Activated CD4-positive, alpha-beta T cell treated with anti-CD3 and anti-CD28 coated beads, Interleukin-10, Interleukin-2, amounts not matched to agents 100 ng/mL and 50 ng/mL, durations not matched to agents 16 hours and 8 hours (primary cell): ENCODE measurements at regions not wholly inside any gene's neighbourhood (a gene's known extent, or its start where the extent isn't known, plus 50 kb on each side); places are given as distances from the start of the nearest gene placed in this dataset.

Experiments
- DNase-seq: peaks from one replicate; pipeline ENCODE4 v3.0.0-alpha.2; 2020

DNA sequence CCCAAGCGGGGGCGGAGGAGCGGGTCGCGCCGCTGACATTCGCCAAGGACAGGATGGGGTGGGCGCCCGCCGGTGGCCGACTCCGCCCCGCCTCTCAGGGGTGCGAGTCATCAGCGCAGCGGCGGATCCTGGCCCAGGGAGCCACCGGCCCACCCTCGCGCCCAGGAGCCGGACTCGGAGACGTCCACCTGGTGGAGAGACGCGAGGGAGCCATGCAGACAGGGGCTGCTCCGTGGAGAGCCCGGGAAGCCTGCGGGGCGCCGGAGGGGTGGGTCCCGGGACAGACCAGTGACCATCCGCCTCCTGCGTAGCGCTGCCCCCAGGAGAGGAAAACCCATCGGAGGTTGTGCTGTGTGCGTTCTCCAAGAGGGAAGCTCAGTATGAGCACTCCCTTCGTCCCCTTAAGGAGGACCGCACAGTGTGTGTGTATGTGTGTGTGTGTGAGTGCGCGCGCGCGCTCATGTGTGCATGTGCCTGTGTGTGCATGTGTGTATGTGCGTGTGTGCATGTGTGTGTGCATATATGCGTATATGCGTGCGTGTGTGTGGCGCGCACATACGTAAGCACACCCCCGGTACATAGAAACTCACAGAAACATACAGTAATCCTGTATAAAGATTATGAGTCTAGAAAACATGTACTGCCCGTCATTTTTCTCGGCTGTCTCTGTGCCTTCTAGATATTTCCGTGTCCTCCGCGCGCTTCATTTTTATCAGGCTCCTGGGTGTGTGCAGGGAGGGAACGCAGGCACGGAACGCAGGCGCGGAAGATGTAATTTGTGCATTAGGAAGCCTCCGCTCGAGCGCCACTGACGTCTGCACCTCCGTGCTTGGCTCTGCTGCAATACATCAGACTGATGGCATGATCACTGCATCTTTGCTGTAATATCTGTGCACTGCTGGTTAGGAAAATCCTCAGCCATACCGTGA is 158.9 kb downstream of the TBXT start:
- DNase-seq, result no peak

DNA sequence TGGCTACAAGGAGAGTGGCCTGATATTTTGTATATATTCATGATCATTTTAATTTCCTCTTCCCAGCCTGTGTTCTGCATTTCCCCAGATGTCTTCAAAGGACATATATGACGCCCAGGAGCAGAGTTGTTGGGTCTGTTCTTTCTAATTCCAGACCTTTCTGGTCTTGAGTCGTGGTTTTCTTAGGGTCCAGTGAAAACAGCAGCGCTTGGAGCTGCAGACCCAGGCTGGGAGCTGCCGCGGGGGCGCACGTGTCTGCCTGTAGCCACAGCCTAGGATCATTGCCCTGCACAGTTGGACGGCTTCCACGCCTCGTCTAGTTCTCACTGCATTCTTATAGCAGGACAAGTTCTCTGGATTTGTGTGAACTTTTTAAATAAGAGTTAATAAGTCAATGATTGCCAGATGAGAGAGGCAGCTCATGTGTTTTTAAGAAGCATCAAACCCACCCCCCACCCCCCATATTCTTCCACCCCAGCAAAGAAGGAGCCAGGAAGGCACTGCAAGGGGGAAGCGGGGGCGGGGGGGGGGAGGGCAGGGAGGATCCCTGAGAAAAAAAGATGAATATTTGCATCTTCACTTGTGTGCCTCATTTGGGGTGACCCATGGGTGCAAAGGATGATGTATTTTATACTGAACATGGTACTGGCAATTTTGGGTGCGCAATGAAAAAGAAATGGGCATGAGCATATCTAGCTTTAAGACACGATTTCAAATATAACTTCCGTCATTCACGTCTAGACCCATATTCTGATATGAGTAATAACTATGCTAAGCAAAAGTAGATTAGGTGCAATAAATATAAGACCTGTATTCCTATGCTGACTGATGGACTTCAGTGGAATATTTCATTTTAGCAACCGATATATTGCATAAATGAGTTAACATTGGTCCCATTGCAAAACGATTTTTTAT is 160.0 kb downstream of the TBXT start:
- no peak for DNase-seq

- no peak for DNase-seq
Observed at GRCh38 chr6:166006900-166007301, 160.8 kb downstream of the TBXT start.

DNA sequence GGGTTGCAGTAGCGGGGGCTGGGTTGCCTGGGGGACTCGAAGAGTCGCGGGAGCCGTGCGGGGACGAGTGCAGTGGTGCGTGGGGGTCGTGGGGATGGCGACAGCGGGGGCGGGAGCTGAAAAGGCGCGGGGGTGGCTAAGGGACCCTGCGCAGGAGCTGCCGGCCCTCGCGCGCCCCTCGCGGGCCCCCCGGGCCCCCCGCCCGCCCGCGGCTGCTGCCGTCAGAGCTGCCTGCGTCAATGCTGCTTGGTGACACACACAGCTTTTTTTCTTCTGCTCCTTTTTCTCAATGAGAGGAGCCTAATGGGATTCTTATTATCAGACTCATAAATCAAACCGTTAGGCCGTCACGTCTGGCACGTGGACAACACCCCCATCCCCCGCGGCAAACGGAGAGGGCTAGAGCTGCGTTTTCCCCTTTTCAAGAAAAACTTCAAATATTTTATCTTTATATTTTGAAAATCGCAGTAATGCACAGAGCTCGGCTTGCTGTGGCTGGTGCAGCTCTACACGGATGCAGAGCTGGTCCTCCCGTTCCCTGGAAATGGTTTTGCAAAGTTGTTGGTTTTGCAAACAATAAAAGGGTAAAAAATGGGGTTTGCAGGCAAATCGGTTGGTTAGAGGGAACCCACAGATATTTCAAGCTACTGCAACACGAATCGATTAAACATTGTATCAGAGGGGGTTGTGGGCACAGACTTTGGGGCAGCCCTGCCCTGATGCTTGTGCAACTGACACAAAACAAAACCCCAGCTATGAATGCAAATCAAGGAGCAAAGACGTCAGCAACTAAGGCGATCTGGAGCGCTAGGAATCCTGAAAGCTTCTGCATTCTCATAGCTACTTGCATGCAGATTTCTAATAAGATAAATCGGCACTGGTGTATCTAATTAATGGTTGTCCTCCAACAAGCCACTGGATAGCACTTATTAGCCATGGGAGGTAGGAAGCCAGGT is 161.4 kb downstream of the TBXT start:
- no peak for DNase-seq

DNA sequence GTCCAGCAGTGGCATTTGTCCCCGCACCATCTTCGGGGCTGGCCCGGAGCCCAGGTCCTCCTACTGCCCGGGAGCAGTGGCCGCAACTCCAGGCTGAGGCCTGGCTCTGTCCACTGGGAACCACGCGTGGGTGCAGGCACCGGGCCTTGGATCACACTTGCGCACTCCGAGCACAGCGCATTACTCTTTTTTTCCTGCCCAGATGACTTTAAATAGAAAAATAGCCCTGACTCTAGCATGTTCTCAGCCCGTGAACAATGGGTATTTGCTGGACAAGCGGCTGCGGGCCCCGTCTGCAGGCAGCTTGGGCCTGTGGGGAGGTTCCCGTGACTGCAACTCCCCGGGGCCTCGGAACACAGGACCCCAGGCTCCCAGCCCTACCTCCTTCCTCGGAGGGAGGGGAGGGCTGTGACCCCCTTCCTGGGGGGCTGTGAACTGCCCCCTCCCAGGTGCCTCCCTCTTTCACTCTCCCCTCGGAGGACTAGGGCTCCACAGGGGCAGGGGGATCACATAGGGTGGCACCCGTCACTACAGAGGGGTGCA is 162.2 kb downstream of the TBXT start:
- DNase-seq, result no peak

- DNase-seq, result no peak
Observed at GRCh38 chr6:166004876-166005275, 162.8 kb downstream of the TBXT start.

DNA sequence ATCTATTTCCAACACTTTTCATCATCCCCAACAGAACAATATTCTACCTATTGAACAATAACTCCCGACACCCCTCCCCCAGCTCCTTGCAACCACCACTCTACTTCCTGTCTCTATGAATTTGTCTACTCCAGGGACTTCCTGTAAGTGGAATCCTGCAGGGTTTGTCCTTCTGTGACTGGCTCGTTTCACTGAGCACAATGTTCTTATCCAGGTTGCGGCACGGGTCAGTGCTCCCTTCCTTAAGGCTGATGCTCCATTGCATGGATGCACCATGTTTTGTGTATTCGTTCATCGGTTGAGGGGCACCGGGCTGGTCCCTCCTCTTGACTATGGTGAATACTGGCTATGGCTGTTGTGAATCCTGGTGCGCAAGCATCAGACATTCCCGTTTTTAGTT is 163.2 kb downstream of the TBXT start:
- no peak for DNase-seq

- no peak for DNase-seq
Observed at GRCh38 chr6:166003569-166003968, 164.1 kb downstream of the TBXT start.

GRCh38 chr6:166001359-166001758 is 166.3 kb downstream of the TBXT start:
- DNase-seq, result no peak

- no peak for DNase-seq
Observed at GRCh38 chr6:165999279-165999678, 168.4 kb downstream of the TBXT start.

GRCh38 chr6:165998072-165998471 is 169.6 kb downstream of the TBXT start:
- DNase-seq, result no peak

DNA sequence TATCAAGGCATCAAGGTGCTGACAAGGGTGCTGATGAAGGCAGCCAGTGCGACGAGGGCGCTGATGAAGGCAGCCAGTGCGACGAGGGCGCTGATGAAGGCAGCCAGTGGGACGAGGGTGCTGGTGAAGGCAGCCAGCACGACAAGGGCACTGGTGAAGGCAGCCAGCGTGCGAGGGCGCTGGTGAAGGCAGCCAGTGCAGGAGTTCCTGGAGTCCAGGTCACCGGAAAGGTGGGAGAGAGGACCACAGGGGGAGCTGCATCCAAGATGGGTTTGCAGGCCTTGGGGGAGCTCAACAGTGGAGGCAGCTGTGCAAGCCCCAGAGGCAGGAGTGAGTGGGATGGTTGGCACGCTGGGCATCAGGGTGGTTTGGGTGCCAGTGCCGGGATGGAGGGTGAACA is 176.3 kb downstream of the TBXT start:
- no peak for DNase-seq

- DNase-seq, result no peak
Observed at GRCh38 chr6:165990216-165990615, 177.4 kb downstream of the TBXT start.

DNA sequence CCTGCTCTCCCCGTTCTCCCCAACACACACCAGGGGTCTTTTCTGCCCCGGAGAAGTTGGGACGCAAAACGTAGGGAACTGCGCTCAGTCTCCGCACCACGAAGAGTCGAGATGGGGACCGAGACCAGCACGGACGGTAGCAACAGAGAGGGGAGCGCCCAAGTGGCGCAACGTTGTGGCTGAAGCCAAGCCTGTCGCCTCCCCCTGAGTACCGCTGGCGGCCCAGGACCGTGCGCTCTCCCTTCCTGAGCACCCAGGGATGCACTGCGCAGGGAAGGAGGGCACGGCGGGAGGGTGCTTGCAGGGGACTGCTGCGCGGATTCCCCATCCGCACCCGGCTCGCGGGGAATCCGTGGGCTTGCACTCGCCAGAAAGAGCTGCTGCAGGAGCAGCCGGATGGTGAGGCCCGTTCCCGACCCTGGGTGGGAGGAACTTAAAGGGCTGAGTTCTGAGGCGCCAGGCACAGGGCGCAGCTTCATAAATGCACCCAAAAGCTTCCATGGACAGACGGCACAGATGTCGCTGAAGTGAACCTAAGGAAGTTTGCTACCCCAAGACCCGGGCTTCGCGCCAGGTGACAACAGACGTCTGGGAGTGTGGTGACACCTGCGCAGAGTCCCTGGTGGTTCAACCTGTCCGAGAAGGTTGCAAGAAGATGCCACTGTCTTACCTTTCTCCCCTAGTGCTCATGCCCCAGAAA is 178.7 kb downstream of the TBXT start:
- no peak for DNase-seq

GRCh38 chr6:165988302-165988756 is 179.3 kb downstream of the TBXT start:
- no peak for DNase-seq

DNA sequence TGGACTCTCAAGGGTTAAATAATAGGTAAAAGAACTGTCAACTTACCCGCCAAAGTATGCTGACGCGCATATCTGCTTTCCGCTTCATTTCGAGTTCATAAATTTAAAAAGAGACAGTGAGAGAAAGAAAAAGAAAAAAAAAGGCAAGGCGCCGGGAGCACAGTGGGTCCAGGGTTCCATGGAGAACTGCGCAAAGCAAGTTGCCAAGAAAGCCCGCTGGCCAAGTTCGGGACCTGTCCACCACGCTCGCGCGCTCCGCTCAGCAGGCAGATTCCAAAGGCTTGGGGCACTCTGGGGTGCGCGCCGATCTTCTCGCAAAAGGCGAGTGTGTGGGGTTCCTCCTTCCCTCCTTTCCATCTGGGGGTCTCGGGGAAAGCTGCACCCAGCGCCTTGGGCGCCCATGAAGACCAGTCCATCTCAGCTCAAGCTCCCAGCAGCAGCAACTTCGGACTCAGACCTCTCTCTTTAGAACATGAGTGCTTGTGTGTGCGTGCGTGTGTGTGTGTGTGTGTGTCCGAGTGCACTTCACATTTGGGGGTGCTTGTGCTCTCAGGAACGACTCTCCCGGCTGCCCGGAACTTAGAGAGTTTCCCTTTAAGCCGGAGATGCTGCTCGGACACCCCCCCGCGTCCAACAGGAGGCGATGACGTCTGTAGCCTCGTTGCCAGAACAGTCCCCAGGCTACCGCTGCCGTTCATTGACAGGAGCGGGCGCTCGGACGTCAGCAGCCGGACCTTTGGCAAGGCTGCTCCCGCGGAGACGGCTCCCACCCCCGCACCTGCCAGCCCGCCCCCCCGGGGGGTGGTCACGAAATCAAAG is 180.0 kb downstream of the TBXT start:
- DNase-seq, result no peak

GRCh38 chr6:165986914-165987482 is 180.7 kb downstream of the TBXT start:
- DNase-seq, result no peak

DNA sequence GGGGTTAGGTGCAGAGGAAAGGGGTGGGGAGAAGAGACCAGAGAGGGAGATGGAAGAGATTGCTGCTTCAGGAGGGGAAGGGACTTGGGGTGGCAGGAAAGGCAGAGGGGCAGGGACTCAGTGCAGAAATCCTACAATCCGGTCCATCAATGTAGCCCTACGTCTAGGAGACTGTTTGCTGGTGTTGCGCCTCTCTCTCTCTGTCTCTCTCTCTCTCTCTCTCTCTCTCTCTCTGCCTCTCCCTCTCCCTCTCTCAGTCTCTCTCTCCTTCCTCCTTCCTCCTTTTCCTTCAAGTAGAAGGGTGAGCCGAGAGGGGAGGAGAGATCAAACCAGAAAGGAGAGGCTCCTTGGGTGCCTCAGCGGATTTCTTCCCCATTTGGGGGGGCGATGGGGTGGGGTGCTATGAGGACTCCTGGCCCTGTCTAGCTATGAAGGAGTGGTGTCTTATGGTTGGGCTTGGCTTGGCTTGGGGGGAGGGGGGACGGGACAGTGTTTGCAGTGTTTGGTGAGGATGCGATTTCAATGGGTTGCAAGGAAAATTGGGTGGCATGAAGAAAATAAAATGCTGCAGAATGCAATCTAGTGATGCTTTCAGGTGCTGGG is 181.2 kb downstream of the TBXT start:
- DNase-seq, result no peak

DNA sequence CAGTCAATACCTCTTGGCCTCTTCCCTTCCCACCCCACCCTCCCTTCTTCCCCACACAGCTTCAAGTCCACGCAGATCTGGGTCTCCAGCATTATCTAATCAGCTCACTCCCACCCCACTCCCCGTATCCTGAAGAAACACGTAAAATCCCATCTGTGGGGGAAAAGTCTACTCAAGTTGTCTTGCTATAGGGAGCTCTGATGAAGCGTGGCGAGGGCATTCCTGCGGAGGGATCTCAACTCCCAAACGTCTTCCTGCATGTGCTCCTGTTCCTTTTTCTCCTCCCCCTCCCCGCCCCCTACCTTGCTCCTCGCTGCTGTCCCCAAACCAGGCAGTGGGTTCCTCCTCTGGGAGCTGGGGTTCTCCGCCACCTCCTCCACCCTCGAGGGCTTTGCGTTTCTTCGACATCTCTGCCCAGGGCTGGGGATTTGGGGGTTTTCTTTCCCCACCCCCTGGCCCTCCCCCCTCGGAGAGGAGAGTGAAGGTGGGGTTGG is 181.8 kb downstream of the TBXT start:
- no peak for DNase-seq
